GM19395 (cell line): ENCODE measurements at regions not wholly inside any gene's neighbourhood (a gene's known extent, or its start where the extent isn't known, plus 50 kb on each side); places are given as distances from the start of the nearest gene placed in this dataset.

Experiments
- ATAC-seq: cut with Tn5 transposase; IDR thresholded peaks from one replicate; pipeline ENCODE4 v1.9.1; 2021; ENCODE audit warnings: mild to moderate bottlenecking, moderate library complexity; ENCODE audit not compliant: unreplicated experiment

- ATAC-seq = no peak
Measured at GRCh38 chr18:73261923-73262322, 394.1 kb upstream of the NETO1 start.

DNA sequence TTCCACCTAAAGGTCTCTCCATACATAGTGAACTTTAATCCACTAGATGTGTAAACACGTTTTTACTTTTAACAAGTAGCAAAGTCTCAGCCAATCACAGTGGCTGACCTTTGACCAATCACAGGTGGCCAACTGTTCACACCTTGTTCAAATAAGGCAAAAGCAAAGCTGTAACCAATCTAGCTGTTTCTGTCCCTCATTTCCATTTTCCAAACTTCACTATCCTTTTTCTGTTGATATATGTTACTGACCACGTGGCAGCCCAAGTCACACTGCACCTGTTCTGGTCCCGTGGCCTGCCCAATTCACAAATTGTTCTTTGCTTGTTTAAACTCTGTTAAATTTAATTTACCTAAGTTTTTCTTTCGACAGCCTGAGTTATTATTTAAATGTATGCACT lies 393.5 kb upstream of the NETO1 start:
- ATAC-seq = no peak

DNA sequence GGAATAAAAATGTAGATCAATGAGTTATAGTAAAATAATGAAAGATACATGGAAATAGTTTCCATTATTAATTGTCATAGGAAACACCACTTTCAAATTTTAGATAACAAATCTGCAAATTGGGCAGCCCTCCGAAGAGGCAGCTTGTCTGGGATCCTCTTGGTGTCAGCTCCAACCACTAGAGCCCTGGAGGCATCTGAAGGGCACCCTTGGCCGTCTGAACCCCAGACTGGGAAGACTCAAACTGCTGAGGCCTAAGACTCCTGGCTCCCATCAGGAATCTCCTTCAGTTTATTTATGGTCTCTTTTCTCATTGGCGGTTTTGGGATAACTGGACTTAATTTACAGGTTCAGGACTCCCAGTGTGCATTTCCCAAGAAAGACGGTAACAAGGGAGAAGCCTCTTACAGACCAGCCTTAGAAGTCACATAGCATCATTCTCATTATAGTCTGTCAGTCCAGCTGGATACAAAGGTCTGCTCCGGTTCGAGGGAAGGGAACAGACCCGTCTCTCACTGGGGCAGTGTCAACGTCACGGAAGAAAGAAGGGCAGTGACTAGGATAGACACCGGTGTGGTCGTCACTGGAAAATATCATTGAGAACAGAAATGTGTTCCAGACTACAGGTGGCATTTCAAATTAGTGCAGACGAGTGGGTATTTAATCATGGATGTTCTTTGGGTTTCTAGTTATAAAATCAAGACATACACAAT lies 390.7 kb upstream of the NETO1 start:
- ATAC-seq = no peak

- ATAC-seq = no peak
Measured at GRCh38 chr18:73254564-73254963, 386.8 kb upstream of the NETO1 start.

DNA sequence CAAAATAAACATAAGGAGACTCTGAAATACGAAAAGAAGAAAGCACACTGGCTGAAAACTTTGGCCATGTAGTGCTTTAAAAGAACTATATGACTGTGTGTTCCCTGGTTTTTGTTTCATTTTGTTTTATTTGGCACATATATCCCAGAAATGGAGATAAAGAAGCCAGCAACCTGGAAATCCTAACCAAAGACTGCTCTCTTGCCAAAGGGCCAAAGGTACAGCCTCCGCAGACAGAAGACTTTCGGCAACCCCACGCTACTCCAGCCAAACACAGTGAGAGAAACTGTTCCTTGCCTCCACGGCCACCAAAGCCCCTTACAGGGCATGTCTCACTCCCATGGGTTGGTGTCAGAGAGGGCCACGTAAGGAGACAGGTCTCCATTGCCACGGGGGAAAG lies 381.2 kb upstream of the NETO1 start:
- no peak for ATAC-seq

- no peak for ATAC-seq
Measured at GRCh38 chr18:73246763-73247162, 379.0 kb upstream of the NETO1 start.

GRCh38 chr18:73245345-73245744 lies 377.6 kb upstream of the NETO1 start:
- no peak for ATAC-seq

DNA sequence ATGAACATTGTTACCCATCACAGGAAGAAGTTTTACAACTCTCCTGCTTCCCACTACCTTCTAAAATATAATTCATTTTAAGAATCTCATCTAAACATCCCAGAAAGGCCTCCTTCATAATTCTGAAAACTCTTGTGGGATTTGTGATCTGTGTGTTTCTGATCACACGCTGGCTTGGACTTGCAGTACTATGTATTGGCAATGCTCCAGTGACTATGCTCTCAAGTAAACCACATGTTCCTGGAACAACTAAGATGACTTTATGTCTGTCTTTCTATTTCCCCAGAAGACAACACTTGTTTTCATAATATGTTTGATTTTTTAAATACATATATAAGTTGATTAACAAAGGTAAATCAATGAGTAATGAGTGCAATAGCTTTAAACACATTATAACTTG lies 376.6 kb upstream of the NETO1 start:
- no peak for ATAC-seq

GRCh38 chr18:73240899-73241298 lies 373.1 kb upstream of the NETO1 start:
- ATAC-seq = no peak

GRCh38 chr18:73235921-73236320 lies 368.1 kb upstream of the NETO1 start:
- ATAC-seq = no peak

GRCh38 chr18:73235491-73235890 lies 367.7 kb upstream of the NETO1 start:
- ATAC-seq = peak; percentile 87

DNA sequence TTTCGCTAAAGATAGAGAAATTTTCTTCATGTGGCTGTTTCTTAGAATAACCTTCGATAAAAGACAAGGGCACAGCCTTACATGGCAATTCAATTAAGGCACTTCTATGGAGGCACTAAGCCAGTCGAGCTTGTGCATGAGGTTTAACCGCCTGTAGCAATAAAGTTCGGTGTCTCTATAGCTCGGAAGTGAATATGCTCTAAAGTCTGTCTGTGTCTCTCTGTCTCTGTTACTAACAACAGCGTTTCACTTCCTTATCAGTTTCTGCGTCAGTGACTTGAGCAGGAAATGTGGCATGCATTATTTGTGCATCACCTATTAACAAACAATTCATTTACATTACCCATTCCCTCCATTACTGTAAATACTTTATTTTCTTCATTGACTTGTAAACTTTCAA lies 365.1 kb upstream of the NETO1 start:
- peak; percentile 76 for ATAC-seq

DNA sequence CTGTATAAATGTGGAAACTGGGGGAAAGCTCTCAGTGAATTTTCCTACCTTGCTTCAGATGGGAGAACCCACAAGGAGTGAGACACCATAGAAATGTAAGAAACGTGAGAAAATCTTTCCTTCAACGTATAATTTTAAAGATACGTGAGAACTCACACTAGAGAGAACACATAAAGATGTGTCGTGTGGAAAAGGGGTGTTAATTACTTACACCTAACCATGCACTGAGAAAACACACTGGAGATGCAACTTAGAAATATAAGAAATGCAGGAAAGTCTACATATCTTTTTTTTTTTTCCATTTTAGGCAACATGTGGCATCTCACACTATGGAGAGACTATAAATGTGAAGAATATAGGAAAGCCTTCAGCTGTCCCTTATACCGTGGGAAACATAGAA lies 352.9 kb upstream of the NETO1 start:
- ATAC-seq = no peak

DNA sequence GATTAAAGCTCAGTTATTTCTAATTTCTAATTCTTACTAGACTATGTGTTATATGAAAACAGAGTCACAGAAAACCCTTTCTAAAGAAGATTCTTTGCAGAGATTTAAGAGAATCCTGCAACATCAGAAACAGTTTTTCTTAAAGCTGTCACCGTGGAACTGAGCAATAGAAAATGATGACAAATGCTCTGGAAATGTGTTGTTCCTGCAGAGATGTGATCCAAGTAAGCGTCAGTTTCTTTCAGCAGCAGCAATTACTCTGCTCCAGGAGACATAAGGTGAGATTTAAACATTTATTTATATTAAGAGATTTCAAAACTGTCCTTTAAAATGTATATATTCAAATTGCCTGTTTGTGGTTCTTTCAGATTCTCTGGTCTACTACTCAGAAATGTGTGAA lies 350.5 kb upstream of the NETO1 start:
- ATAC-seq = no peak

DNA sequence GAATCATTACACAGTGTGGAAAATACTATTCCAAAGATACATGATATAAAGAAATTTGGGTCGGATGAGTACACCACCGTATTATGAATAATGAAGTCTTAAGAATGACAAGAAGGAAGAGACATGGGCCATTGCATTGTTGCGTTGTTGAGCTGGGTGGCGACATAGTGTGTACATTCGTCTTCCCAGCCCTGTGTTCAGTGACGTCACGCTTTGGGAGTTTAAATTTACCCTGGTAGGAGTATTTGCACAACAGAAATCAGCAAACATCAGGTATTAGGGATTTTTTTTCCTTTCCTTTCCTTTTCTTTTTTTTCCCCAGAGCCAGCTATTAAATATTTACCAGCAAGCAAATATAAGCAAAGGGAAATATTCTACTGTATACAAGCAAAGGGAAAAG lies 347.2 kb upstream of the NETO1 start:
- no peak for ATAC-seq

DNA sequence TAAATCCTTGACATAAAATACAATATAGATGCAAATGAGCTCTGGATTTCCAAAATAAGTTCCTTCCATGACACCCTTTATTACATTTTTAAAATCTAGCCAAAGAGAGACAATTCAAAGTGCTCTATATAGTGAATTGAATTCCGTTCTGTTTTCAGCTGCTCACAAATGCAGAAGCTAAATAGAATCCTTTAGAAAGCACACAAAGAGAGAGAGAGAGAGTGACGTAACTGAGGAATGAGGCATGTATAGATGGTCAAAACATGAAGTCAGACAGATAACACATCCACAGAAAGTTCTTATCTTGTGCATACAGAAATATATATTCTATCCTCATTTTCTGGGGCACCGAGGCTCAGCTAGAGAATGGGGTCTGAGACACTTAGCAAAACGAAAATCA lies 344.7 kb upstream of the NETO1 start:
- ATAC-seq = no peak

GRCh38 chr18:73201940-73202339 lies 334.2 kb upstream of the NETO1 start:
- no peak for ATAC-seq

DNA sequence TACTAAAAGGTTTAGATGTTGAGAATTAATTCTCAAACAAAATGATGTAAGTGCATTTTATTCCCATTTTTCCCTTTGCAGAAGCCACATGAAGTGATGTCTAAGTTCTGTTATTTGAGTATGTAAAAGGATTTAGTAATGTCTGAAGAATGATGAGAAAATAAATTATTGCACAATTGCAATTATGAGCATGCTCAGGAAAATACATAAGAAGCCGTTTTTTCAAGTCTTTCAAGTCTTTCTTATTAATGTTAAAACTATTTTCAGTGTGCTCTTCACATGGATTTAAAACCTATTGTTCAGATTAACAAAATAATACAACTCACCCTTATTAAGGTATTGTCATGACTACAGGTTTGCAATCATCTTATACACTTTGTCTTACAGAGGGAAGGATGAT lies 331.4 kb upstream of the NETO1 start:
- no peak for ATAC-seq

DNA sequence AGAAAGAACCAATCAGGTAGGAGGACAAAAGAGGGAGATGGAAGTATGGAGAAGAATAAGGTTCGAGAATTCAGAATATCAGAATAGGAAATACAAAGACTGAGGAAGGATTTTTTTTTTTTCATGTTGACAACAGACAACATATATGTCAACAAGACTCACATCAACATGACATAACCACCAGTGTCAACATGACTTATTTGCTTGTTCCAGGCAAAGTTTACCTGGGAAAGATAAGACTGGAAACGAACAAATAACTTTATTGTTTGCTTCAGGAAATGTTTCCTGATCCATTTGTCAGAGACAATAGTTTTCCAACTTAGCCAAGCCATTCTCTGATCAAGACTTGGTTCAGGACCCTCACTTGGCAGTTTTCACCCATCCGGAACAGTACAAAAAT lies 321.9 kb upstream of the NETO1 start:
- ATAC-seq = no peak

DNA sequence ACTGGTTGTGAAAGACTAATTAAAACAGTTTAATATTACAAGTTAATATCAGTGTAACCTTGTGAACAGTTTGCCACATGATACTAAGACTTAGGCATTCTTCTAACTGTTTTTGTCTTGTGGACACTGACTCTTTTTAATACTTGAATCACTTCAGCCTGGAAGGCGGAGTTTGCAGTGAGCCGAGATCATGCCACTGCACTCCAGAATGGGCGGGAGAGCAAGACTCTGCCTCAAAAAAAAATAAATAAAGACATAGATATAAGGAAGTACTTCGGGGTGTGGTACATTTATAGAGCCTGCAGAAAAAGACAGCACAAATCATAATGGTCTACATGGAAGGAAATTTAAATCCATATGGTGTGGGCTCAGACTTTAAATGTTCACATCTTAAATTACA lies 300.4 kb upstream of the NETO1 start:
- no peak for ATAC-seq

- no peak for ATAC-seq
Measured at GRCh38 chr18:73164430-73164829, 296.6 kb upstream of the NETO1 start.

DNA sequence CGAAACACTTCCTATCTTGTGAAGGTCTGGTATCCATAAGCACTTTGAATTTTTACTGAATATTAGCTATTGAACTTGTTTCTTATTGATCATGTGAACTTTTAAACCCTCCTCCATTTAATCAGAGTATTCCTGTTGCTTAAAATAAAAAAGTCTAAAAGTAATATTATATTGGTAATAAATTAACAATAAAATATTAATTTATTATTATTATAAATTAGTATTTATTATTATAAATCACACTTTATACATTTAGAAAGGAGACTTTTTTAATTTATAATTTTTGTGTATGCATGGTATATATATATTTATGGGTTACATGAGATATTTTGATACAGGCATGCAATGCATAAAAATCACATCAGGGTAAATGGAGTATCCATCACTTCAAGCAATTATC lies 295.4 kb upstream of the NETO1 start:
- no peak for ATAC-seq

GRCh38 chr18:73156117-73156516 lies 288.3 kb upstream of the NETO1 start:
- no peak for ATAC-seq
